Activated CD8-positive, alpha-beta memory T cell treated with anti-CD3 and anti-CD28 coated beads, Interleukin-2, amount 50 U/mL, for 48 hours (primary cell): ENCODE measurements at regions not wholly inside any gene's neighbourhood (a gene's known extent, or its start where the extent isn't known, plus 50 kb on each side); places are given as distances from the start of the nearest gene placed in this dataset.

ENCODE experiments used
- DNase-seq: peaks from one replicate; pipeline ENCODE4 v3.0.0-alpha.2; 2020

DNA sequence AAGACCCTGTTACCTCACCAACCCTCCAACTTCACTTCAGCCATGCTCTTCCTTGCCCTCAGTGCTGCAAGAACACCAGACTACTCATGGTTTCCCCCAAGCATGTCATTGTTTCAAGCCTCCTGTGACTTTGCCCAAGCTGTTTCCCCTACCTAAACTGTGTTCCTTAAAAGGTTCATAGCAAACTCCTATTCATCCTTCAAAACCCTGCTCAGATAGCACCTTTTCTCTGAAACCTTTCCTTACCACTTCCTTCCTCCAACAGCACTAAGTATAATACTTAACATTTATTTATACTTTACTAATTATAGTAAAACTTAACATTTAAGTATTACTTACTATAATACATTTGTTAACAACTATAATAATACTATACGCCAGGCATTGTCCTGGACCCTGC is 136.2 kb downstream of the CCT6B start:
- no peak for DNase-seq

DNA sequence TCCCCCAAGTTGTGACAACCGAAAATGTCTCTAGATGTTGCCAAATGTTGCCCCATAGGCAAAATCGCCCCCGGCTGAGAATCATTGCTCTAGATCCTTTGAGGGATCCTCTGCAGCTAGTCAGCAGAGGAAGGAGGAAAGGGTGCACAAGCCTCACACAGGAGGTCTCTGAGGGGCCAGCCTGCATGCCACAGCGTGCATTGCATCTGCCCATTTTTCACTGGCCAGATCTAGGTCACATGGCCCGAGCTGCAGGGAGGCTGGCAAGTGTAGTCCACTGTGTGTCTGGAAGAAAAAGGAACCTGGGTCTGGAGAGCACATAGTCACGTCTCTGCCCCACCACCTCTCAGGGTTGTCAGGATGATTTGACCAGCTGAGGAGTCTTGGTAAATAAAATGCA is 138.2 kb downstream of the CCT6B start:
- no peak for DNase-seq

- no peak for DNase-seq
Observed at GRCh38 chr17:34822007-34822739, 139.1 kb downstream of the CCT6B start.

DNA sequence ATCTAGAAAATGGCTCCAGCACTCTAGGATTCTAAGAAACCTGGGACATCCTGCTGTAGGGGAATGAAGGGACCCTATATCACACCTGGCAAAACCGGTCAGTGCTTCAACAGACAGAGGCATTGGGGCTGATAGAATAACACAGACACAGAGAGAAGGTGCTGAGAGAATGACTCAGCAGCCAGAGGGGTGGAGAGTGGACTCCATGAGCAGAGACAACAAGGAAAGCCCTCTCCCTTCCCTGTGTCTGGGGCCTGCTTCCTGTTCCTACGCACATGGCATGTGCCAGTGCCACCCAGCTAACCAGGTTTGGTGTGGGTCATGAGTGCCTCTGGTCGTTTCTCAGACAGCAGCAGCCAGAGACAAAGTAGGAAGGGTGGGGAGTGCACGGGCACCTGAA is 140.3 kb downstream of the CCT6B start:
- no peak for DNase-seq

GRCh38 chr17:34820248-34820801 is 140.9 kb downstream of the CCT6B start:
- DNase-seq = no peak

GRCh38 chr17:34817252-34818035 is 143.8 kb downstream of the CCT6B start:
- no peak for DNase-seq

DNA sequence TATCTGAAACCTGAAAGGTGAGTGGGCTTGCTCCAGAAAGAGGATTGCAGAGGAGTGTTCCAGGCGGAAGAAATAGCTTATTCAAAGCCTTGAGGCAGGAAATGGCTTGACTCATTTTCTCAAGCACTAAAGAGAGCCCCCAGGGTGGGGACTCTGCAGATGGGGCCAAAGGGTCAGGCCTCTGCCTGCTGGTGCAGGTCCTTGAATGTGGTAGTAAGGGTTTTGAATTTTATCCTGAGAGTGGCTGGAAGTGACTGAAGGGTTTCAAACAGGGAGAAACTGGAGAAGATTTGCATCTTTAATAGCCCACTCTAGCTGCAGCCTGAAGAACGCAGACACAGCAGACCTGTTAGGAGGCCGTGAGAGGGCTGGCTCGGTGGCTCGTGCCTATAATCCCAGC is 144.4 kb downstream of the CCT6B start:
- DNase-seq = no peak

GRCh38 chr17:34813290-34813689 is 148.0 kb downstream of the CCT6B start:
- DNase-seq = no peak

DNA sequence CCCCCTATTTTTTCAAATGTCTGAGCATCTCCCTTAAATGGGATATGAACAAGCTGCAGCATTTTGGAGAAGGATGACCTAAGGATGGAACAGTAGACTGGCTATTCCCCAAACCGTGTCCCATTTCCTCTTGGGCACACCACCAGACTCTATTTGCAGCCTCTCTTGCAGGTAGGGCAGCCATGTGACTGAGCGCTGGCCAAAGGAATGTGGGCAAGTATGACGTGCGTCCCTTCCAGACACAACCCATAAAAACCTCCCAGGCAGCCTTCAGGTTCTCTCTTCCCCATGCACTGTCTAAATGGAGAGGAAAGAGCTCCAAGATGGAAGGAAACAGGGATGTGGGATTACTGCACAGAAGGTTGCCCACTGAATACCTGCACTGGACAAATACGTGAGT is 149.7 kb downstream of the CCT6B start:
- DNase-seq = no peak

GRCh38 chr17:34800661-34801060 is 160.6 kb downstream of the CCT6B start:
- no peak for DNase-seq

GRCh38 chr17:34799751-34800150 is 161.5 kb downstream of the CCT6B start:
- DNase-seq = no peak

DNA sequence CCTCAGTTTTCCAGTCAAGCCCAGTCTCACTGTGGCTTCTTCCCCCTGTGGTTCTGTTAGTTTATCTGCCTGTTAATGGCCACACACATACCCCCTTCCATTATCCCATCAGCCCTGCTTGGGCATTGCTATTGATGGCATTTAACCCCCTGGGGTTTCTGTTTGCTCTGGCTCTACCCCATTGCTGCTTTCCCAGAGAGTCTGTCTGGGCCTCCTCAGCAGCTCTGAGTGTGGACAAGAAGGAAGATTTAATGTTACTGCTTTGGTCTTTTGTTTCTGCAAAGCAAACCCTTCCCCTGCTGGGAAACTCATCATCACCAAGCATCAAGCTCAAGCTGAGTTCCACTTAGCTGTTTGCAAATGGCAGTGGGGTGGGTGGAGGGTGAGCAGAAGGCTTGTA is 162.7 kb downstream of the CCT6B start:
- no peak for DNase-seq

- peak; percentile 61 for DNase-seq
Observed at GRCh38 chr17:34797720-34798119, 163.5 kb downstream of the CCT6B start.

GRCh38 chr17:34793231-34793908 is 167.9 kb downstream of the CCT6B start:
- no peak for DNase-seq

- no peak for DNase-seq
Observed at GRCh38 chr17:34788696-34789095, 172.6 kb downstream of the CCT6B start.

GRCh38 chr17:34784526-34784925 is 176.7 kb downstream of the CCT6B start:
- no peak for DNase-seq

- no peak for DNase-seq
Observed at GRCh38 chr17:34782271-34782670, 179.0 kb downstream of the CCT6B start.

- no peak for DNase-seq
Observed at GRCh38 chr17:34781571-34782108, 179.6 kb downstream of the CCT6B start.

- no peak for DNase-seq
Observed at GRCh38 chr17:34781071-34781470, 180.2 kb downstream of the CCT6B start.

GRCh38 chr17:34780438-34780837 is 180.8 kb downstream of the CCT6B start:
- DNase-seq = no peak

DNA sequence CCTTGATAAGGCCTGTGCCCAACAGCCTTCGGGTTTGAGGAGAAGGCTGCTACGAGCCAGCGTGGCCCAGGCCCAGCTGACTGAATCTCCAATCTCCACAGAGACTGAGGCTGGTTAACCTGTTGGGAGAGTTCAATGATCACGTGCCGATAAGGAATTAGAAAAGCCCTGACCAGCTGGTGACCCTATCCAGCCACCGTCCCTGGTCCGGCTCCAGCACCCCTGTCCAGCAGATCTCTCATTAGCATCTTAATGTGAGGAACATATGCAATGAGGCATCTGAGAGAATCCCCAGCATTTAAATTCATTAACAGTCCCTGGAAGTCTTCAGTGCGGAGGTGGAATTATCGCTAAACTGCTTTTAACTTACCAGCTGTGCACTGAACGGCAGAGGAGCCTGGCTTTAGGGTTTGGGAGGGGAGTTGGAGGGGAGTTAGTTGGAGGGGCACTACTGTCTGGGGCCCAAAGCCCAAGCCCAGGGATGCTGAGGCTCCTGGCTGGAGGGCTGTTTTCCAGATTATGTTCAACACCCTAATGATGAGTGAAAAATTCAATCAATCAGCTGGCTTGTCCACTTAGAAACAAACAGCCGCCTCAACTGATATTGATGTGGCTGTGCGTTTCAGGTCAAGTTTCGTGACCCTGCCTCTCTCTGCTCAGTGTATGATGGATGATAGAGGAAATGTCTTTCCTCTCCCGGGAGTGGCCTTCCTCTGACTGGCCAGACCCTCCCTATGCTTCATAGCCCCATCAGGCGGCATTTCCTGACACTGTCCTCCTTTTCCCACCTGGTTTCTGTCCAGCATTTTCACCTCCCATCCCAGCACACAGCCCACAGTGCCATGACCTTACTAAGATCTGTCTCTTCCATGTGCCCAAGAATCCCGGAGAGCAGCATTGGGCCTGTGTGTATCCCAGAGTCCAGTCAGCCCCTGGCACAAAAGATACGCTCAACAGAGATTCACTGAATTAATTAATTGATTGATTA is 184.5 kb downstream of the CCT6B start:
- DNase-seq = no peak

DNA sequence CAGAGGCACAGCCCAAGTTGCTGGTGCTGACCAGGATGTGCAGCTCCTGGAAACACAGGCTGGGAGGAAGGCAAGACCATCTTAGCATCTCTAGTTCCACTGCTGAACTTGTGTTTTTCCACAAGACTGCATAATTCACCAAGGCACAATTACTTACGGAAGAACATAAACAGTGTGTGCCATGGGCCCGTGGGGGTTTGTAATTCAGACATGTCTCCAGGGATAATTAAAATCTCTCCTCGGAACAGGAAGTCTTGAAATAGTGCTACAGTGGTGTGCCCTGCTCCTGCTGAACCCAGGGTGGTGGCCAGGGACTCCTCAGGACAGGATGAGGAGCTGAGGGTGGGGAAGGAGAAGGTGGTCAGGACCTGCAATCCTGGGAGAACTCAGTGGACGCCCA is 188.2 kb downstream of the CCT6B start:
- no peak for DNase-seq
